CD1c-positive myeloid dendritic cell (primary cell): ENCODE measurements at regions not wholly inside any gene's neighbourhood (a gene's known extent, or its start where the extent isn't known, plus 50 kb on each side); places are given as distances from the start of the nearest gene placed in this dataset.

Source experiments
- DNase-seq: peaks from one replicate; pipeline ENCODE4 v3.0.0-alpha.2; 2016; ENCODE audit errors: extremely low spot score

- no peak for DNase-seq
Observed at GRCh38 chr5:93163010-93163663, 417.9 kb downstream of the NR2F1-AS1 start.

- DNase-seq: no peak
Observed at GRCh38 chr5:93161661-93162654, 419.1 kb downstream of the NR2F1-AS1 start.

- DNase-seq: no peak
Observed at GRCh38 chr5:93158841-93159240, 422.2 kb downstream of the NR2F1-AS1 start.

- no peak for DNase-seq
Observed at GRCh38 chr5:93156566-93156965, 424.5 kb downstream of the NR2F1-AS1 start.

GRCh38 chr5:93154535-93154934 is 426.5 kb downstream of the NR2F1-AS1 start:
- DNase-seq: no peak

GRCh38 chr5:93153461-93153860 is 427.6 kb downstream of the NR2F1-AS1 start:
- DNase-seq: no peak

- DNase-seq: no peak
Observed at GRCh38 chr5:93151896-93152295, 429.1 kb downstream of the NR2F1-AS1 start.

- DNase-seq: no peak
Observed at GRCh38 chr5:93151121-93151520, 429.9 kb downstream of the NR2F1-AS1 start.

- no peak for DNase-seq
Observed at GRCh38 chr5:93150311-93151012, 430.6 kb downstream of the NR2F1-AS1 start.

GRCh38 chr5:93145767-93146166 is 435.3 kb downstream of the NR2F1-AS1 start:
- DNase-seq: no peak

- no peak for DNase-seq
Observed at GRCh38 chr5:93145019-93145418, 436.0 kb downstream of the NR2F1-AS1 start.

- DNase-seq: no peak
Observed at GRCh38 chr5:93141969-93142368, 439.1 kb downstream of the NR2F1-AS1 start.

- DNase-seq: no peak
Observed at GRCh38 chr5:93130624-93131490, 450.2 kb downstream of the NR2F1-AS1 start.

- no peak for DNase-seq
Observed at GRCh38 chr5:93126634-93127033, 454.4 kb downstream of the NR2F1-AS1 start.

- DNase-seq: no peak
Observed at GRCh38 chr5:93123127-93123526, 457.9 kb downstream of the NR2F1-AS1 start.

- DNase-seq: no peak
Observed at GRCh38 chr5:93122446-93122845, 458.6 kb downstream of the NR2F1-AS1 start.

GRCh38 chr5:93120771-93121170 is 460.2 kb downstream of the NR2F1-AS1 start:
- no peak for DNase-seq

GRCh38 chr5:93120051-93120450 is 461.0 kb downstream of the NR2F1-AS1 start:
- no peak for DNase-seq

GRCh38 chr5:93117751-93118531 is 463.1 kb downstream of the NR2F1-AS1 start:
- no peak for DNase-seq

- DNase-seq: no peak
Observed at GRCh38 chr5:93107805-93108520, 473.1 kb downstream of the NR2F1-AS1 start.
